Subcutaneous abdominal adipose tissue (tissue), 5 donors: ENCODE measurements at regions not wholly inside any gene's neighbourhood (a gene's known extent, or its start where the extent isn't known, plus 50 kb on each side); places are given as distances from the start of the nearest gene placed in this dataset.

Experiments used
- H3K27ac ChIP-seq: one replicate; pipeline ENCODE4 v1.7.0; 2013; ENCODE audit warnings: low read depth, mild to moderate bottlenecking, inconsistent platforms, low read length, moderate library complexity
- H3K27me3 ChIP-seq, 5 donors: one replicate each; pipeline ENCODE4 v1.7.0; 2013; ENCODE audit warnings: low read length in 5 of 5, inconsistent platforms in 1 of 5; ENCODE audit not compliant: control insufficient read depth in 5 of 5, insufficient read depth in 4 of 5
- H3K36me3 ChIP-seq, 5 donors: one replicate each; pipeline ENCODE4 v1.7.0; 2013; ENCODE audit warnings: low read length in 5 of 5; ENCODE audit not compliant: control insufficient read depth in 5 of 5, insufficient read depth in 5 of 5
- H3K4me1 ChIP-seq, 5 donors: one replicate each; pipeline ENCODE4 v1.7.0; 2013; ENCODE audit warnings: low read length in 5 of 5, mild to moderate bottlenecking in 3 of 5, moderate library complexity in 1 of 5; ENCODE audit not compliant: control insufficient read depth in 5 of 5, insufficient read depth in 5 of 5
- H3K4me3 ChIP-seq, 5 donors: one replicate each; pipeline ENCODE4 v1.7.0; 2013; ENCODE audit warnings: low read length in 5 of 5, low read depth in 1 of 5
- H3K9ac ChIP-seq, 5 donors: one replicate each; pipeline ENCODE4 v1.7.0; 2013; ENCODE audit warnings: low read length in 5 of 5, mild to moderate bottlenecking in 4 of 5, moderate library complexity in 3 of 5
- H3K9me3 ChIP-seq, 5 donors: one replicate each; pipeline ENCODE4 v1.7.0; 2013; ENCODE audit warnings: low read length in 5 of 5; ENCODE audit not compliant: control insufficient read depth in 5 of 5
- donor health status: healthy.
- donor health status: healthy.
- donor health status: healthy.
- donor health status: healthy.
- donor health status: healthy.

- Histone ChIP-seq H3K4me1 (peaks cover 0 to 21% (median 15%) of the 10 kb centered on the region in 5 donors), H3K36me3 (no peaks in the 10 kb centered on the region), H3K27me3 (no peaks in the 10 kb centered on the region), H3K27ac (no peak overlapping the region), H3K4me3 (no peak overlapping the region), H3K9me3 (no peaks in the 10 kb centered on the region), H3K9ac (no peak overlapping the region)
Observed at GRCh38 chr12:123041811-123042655, 61.6 kb downstream of the ARL6IP4 start.

- H3K9ac ChIP-seq: no peak overlapping the region
- H3K27me3 ChIP-seq: no peaks in the 10 kb centered on the region
- H3K4me1 ChIP-seq: peaks cover 0 to 21% (median 15%) of the 10 kb centered on the region in 5 donors
- H3K27ac ChIP-seq: no peak overlapping the region
- no peaks in the 10 kb centered on the region for H3K9me3 ChIP-seq
- no peak overlapping the region for H3K4me3 ChIP-seq
- no peaks in the 10 kb centered on the region for H3K36me3 ChIP-seq
Observed at GRCh38 chr12:123041042-123041531, 60.6 kb downstream of the ARL6IP4 start.

- no peaks in the 10 kb centered on the region for H3K9me3 ChIP-seq
- H3K4me1 ChIP-seq: peaks cover 0 to 21% (median 18%) of the 10 kb centered on the region in 5 donors
- H3K36me3 ChIP-seq: no peaks in the 10 kb centered on the region
- no peak overlapping the region for H3K27ac ChIP-seq
- H3K9ac ChIP-seq: no peak overlapping the region
- no peak overlapping the region for H3K4me3 ChIP-seq
- H3K27me3 ChIP-seq: no peaks in the 10 kb centered on the region
Observed at GRCh38 chr12:123040106-123040505, 59.6 kb downstream of the ARL6IP4 start.

- Histone ChIP-seq H3K9me3 (no peaks in the 10 kb centered on the region), H3K27ac (no peak overlapping the region), H3K9ac (no peak overlapping the region), H3K4me3 (no peak overlapping the region), H3K36me3 (peaks cover 0 to 4% (median 1%) of the 10 kb centered on the region in 5 donors), H3K27me3 (no peaks in the 10 kb centered on the region), H3K4me1 (peaks cover 2 to 24% (median 19%) of the 10 kb centered on the region in 5 donors)
Observed at GRCh38 chr12:123038966-123039365, 58.5 kb downstream of the ARL6IP4 start.

- no peak overlapping the region for H3K9ac ChIP-seq
- peaks cover 0 to 7% (median 6%) of the 10 kb centered on the region in 5 donors for H3K36me3 ChIP-seq
- H3K27me3 ChIP-seq: no peaks in the 10 kb centered on the region
- H3K27ac ChIP-seq: no peak overlapping the region
- no peak overlapping the region for H3K4me3 ChIP-seq
- no peaks in the 10 kb centered on the region for H3K9me3 ChIP-seq
- peaks cover 2 to 20% (median 16%) of the 10 kb centered on the region in 5 donors for H3K4me1 ChIP-seq
Observed at GRCh38 chr12:123038486-123038885, 58.0 kb downstream of the ARL6IP4 start.

- Histone ChIP-seq H3K4me1 (peaks cover 2 to 18% (median 14%) of the 10 kb centered on the region in 5 donors), H3K36me3 (peaks cover 0 to 14% (median 13%) of the 10 kb centered on the region in 5 donors), H3K4me3 (no peak overlapping the region), H3K27me3 (no peaks in the 10 kb centered on the region), H3K9me3 (no peaks in the 10 kb centered on the region), H3K27ac (no peak overlapping the region), H3K9ac (no peak overlapping the region)
Observed at GRCh38 chr12:123037791-123038190, 57.3 kb downstream of the ARL6IP4 start.

GRCh38 chr12:123036466-123037285, 56.2 kb downstream of the ARL6IP4 start:
- no peaks in the 10 kb centered on the region for H3K27me3 ChIP-seq
- H3K27ac ChIP-seq: no peak overlapping the region
- H3K36me3 ChIP-seq: peaks cover 0 to 23% (median 19%) of the 10 kb centered on the region in 5 donors
- no peaks in the 10 kb centered on the region for H3K9me3 ChIP-seq
- no peak overlapping the region for H3K4me3 ChIP-seq
- H3K4me1 ChIP-seq: peaks cover 2 to 18% (median 14%) of the 10 kb centered on the region in 5 donors
- no peak overlapping the region for H3K9ac ChIP-seq

GRCh38 chr12:123035841-123036240, 55.4 kb downstream of the ARL6IP4 start:
- no peak overlapping the region for H3K4me3 ChIP-seq
- no peaks in the 10 kb centered on the region for H3K9me3 ChIP-seq
- no peak overlapping the region for H3K27ac ChIP-seq
- H3K9ac ChIP-seq: no peak overlapping the region
- H3K36me3 ChIP-seq: peaks cover 0 to 29% (median 24%) of the 10 kb centered on the region in 5 donors
- H3K27me3 ChIP-seq: no peaks in the 10 kb centered on the region
- H3K4me1 ChIP-seq: peaks cover 2 to 18% (median 14%) of the 10 kb centered on the region in 5 donors

GRCh38 chr12:123034865-123035264, 54.4 kb downstream of the ARL6IP4 start:
- H3K36me3 ChIP-seq: peaks cover 0 to 32% (median 26%) of the 10 kb centered on the region in 5 donors

More at GRCh38 chr12:123034865-123035264, 54.4 kb downstream of the ARL6IP4 start:
- Histone ChIP-seq H3K27me3 (no peaks in the 10 kb centered on the region), H3K4me1 (peaks cover 2 to 18% (median 12%) of the 10 kb centered on the region in 5 donors), H3K4me3 (no peak overlapping the region), H3K9ac (no peak overlapping the region), H3K9me3 (no peaks in the 10 kb centered on the region), H3K27ac (no peak overlapping the region)
